Calu3 (cell line): ENCODE measurements at regions not wholly inside any gene's neighbourhood (a gene's known extent, or its start where the extent isn't known, plus 50 kb on each side); places are given as distances from the start of the nearest gene placed in this dataset.

ENCODE experiments used
- BruUV-seq: library from RNA; stranded (reverse); fragments of 400-500 nt; replicated peaks from 2 replicates; lab custom pipeline; 2021; lab: Mats Ljungman, UMichigan
- CTCF ChIA-PET: fragments of 300-600 bp; sonication (Branson Sonifier 250); formaldehyde crosslinking; loops from one replicate; lab custom pipeline; 2022; ENCODE audit warnings: antibody characterized with exemption; lab: Charles Lee
- DNase-seq: peaks from one replicate; pipeline ENCODE4 v3.0.0; 2022
- H3K27ac Mint-ChIP-seq: one replicate; pipeline ENCODE4 v1.8.0; 2022; ENCODE audit warnings: mixed read lengths; ENCODE audit not compliant: unreplicated experiment
- H3K27me3 Mint-ChIP-seq: one replicate; pipeline ENCODE4 v1.8.0; 2022; ENCODE audit warnings: mixed read lengths; ENCODE audit not compliant: unreplicated experiment
- H3K36me3 Mint-ChIP-seq: one replicate; pipeline ENCODE4 v1.8.0; 2022; ENCODE audit warnings: mild to moderate bottlenecking, moderate library complexity, mixed read lengths; ENCODE audit not compliant: insufficient read depth, unreplicated experiment
- H3K4me1 Mint-ChIP-seq: one replicate; pipeline ENCODE4 v1.8.0; 2022; ENCODE audit warnings: mild to moderate bottlenecking, low read depth, mixed read lengths; ENCODE audit not compliant: unreplicated experiment
- H3K4me3 Mint-ChIP-seq: one replicate; pipeline ENCODE4 v1.8.0; 2022; ENCODE audit warnings: mild to moderate bottlenecking, low read depth, moderate library complexity, mixed read lengths; ENCODE audit not compliant: unreplicated experiment
- H3K9me3 Mint-ChIP-seq: one replicate; pipeline ENCODE4 v1.8.0; 2022; ENCODE audit warnings: low read depth, mixed read lengths; ENCODE audit not compliant: unreplicated experiment
- CTCF ChIP-seq: fragments of 200-600 bp; IDR thresholded peaks from one replicate; pipeline ENCODE4 v1.8.0; 2022; ENCODE audit warnings: antibody characterized with exemption; ENCODE audit not compliant: unreplicated experiment
- intact Hi-C: fragments of 100-400 bp; cut with micrococcal nuclease; formaldehyde crosslinking; loops from one replicate; pipeline ENCODE4 v1.10.0; 2022; ENCODE audit not compliant: unreplicated experiment

- no peak for DNase-seq
- no peak overlapping the region for H3K4me3 Mint-ChIP-seq
- CTCF ChIA-PET: no interaction called here
- no peaks in the 10 kb centered on the region for H3K36me3 Mint-ChIP-seq
- no peaks in the 10 kb centered on the region for H3K4me1 Mint-ChIP-seq
- TF ChIP-seq CTCF: no peak
- BruUV-seq: no TSS peak
- H3K9me3 Mint-ChIP-seq: peaks cover 4% of the 10 kb centered on the region
- no peak overlapping the region for H3K27ac Mint-ChIP-seq
- intact Hi-C loops: loop anchor here (10.0 kb wide), 1 partner anchor 465 kb away; no protein-coding TSS in a partner anchor
- H3K27me3 Mint-ChIP-seq: no peaks in the 10 kb centered on the region
These were observed 372.1 kb upstream of the EMCN start for GRCh38 chr4:100889898-100890297.

GRCh38 chr4:100889401-100889800 lies 371.6 kb upstream of the EMCN start:
- no peaks in the 10 kb centered on the region for H3K4me1 Mint-ChIP-seq
- H3K36me3 Mint-ChIP-seq: no peaks in the 10 kb centered on the region
- CTCF ChIA-PET: no interaction called here
- no peak overlapping the region for H3K4me3 Mint-ChIP-seq
- intact Hi-C loops: no loop called here
- H3K9me3 Mint-ChIP-seq: peaks cover 7% of the 10 kb centered on the region
- H3K27me3 Mint-ChIP-seq: no peaks in the 10 kb centered on the region
- no peak for DNase-seq
- TF ChIP-seq CTCF: no peak
- H3K27ac Mint-ChIP-seq: no peak overlapping the region
- BruUV-seq: no TSS peak

- H3K36me3 Mint-ChIP-seq: no peaks in the 10 kb centered on the region
- intact Hi-C loops: no loop called here
- CTCF ChIA-PET: no interaction called here
- no peaks in the 10 kb centered on the region for H3K4me1 Mint-ChIP-seq
- H3K27ac Mint-ChIP-seq: no peak overlapping the region
- TF ChIP-seq CTCF: no peak
- no peaks in the 10 kb centered on the region for H3K27me3 Mint-ChIP-seq
- no peak for DNase-seq
- no TSS peak for BruUV-seq
- peaks cover 9% of the 10 kb centered on the region for H3K9me3 Mint-ChIP-seq
- no peak overlapping the region for H3K4me3 Mint-ChIP-seq
These were observed 364.8 kb upstream of the EMCN start for GRCh38 chr4:100882661-100883060.

GRCh38 chr4:100881283-100881682 lies 363.5 kb upstream of the EMCN start:
- no TSS peak for BruUV-seq
- no peak overlapping the region for H3K27ac Mint-ChIP-seq
- no peak for DNase-seq
- no peak overlapping the region for H3K4me3 Mint-ChIP-seq
- H3K36me3 Mint-ChIP-seq: no peaks in the 10 kb centered on the region
- H3K9me3 Mint-ChIP-seq: peaks cover 5% of the 10 kb centered on the region
- no peaks in the 10 kb centered on the region for H3K27me3 Mint-ChIP-seq
- TF ChIP-seq CTCF: no peak
- no peaks in the 10 kb centered on the region for H3K4me1 Mint-ChIP-seq
- intact Hi-C loops: no loop called here
- CTCF ChIA-PET: no interaction called here
